ENCODE measurements at regions not wholly inside any gene's neighbourhood (a gene's known extent, or its start where the extent isn't known, plus 50 kb on each side); places are given as distances from the start of the nearest gene placed in this dataset.
"Not testable (repeated sequence)": the region's sequence is repeated elsewhere in the genome, so short reads cannot be mapped to it uniquely, and the experiment has no call there.

- no peak for DNase-seq
Measured at GRCh38 chr1:79895573-79895972, 889.0 kb upstream of the ADGRL4 start.

GRCh38 chr1:79894129-79894528 is 887.6 kb upstream of the ADGRL4 start:
- not testable (repeated sequence) for DNase-seq

GRCh38 chr1:79887059-79887458 is 880.5 kb upstream of the ADGRL4 start:
- DNase-seq = no peak

GRCh38 chr1:79885101-79885500 is 878.6 kb upstream of the ADGRL4 start:
- no peak for DNase-seq

- DNase-seq = peak; percentile 25
Measured at GRCh38 chr1:79877086-79877485, 870.6 kb upstream of the ADGRL4 start.

- no peak for DNase-seq
Measured at GRCh38 chr1:79875187-79875586, 868.7 kb upstream of the ADGRL4 start.

- no peak for DNase-seq
Measured at GRCh38 chr1:79874289-79874688, 867.8 kb upstream of the ADGRL4 start.

GRCh38 chr1:79859212-79859948 is 852.9 kb upstream of the ADGRL4 start:
- peak; percentile 73 for DNase-seq

- DNase-seq = no peak
Measured at GRCh38 chr1:79852004-79852403, 845.5 kb upstream of the ADGRL4 start.

GRCh38 chr1:79849388-79849787 is 842.9 kb upstream of the ADGRL4 start:
- no peak for DNase-seq

- DNase-seq = no peak
Measured at GRCh38 chr1:79848316-79848715, 841.8 kb upstream of the ADGRL4 start.

GRCh38 chr1:79847700-79848099 is 841.2 kb upstream of the ADGRL4 start:
- no peak for DNase-seq

GRCh38 chr1:79845936-79846335 is 839.4 kb upstream of the ADGRL4 start:
- DNase-seq = peak; percentile 39

GRCh38 chr1:79842811-79843210 is 836.3 kb upstream of the ADGRL4 start:
- DNase-seq = no peak

- DNase-seq = no peak
Measured at GRCh38 chr1:79839882-79840281, 833.4 kb upstream of the ADGRL4 start.

- DNase-seq = no peak
Measured at GRCh38 chr1:79827446-79827845, 820.9 kb upstream of the ADGRL4 start.

- no peak for DNase-seq
Measured at GRCh38 chr1:79825551-79825950, 819.0 kb upstream of the ADGRL4 start.

- DNase-seq = no peak
Measured at GRCh38 chr1:79822053-79822452, 815.5 kb upstream of the ADGRL4 start.

GRCh38 chr1:79819140-79819539 is 812.6 kb upstream of the ADGRL4 start:
- DNase-seq = no peak

GRCh38 chr1:79817031-79817560 is 810.6 kb upstream of the ADGRL4 start:
- no peak for DNase-seq

GRCh38 chr1:79815115-79815514 is 808.6 kb upstream of the ADGRL4 start:
- no peak for DNase-seq

- DNase-seq = peak; percentile 92
Measured at GRCh38 chr1:79811173-79811572, 804.6 kb upstream of the ADGRL4 start.

- DNase-seq = no peak
Measured at GRCh38 chr1:79808816-79809475, 802.4 kb upstream of the ADGRL4 start.

- no peak for DNase-seq
Measured at GRCh38 chr1:79807816-79808215, 801.3 kb upstream of the ADGRL4 start.
